NCI-H1105 treated with DMSO at 0.1 percent for 48 hours (cell line): ENCODE measurements at regions not wholly inside any gene's neighbourhood (a gene's known extent, or its start where the extent isn't known, plus 50 kb on each side); places are given as distances from the start of the nearest gene placed in this dataset.
"Not testable (repeated sequence)": the region's sequence is repeated elsewhere in the genome, so short reads cannot be mapped to it uniquely, and the experiment has no call there.

ENCODE experiments used
- DNase-seq: peaks from one replicate; lab custom pipeline; 2025; lab: John Stamatoyannopoulos, UW

- no peak for DNase-seq
Observed at GRCh38 chr14:86203843-86204242, 673.9 kb downstream of the FLRT2 start.

- peak; percentile 43 for DNase-seq
Observed at GRCh38 chr14:86196471-86196870, 666.5 kb downstream of the FLRT2 start.

DNA sequence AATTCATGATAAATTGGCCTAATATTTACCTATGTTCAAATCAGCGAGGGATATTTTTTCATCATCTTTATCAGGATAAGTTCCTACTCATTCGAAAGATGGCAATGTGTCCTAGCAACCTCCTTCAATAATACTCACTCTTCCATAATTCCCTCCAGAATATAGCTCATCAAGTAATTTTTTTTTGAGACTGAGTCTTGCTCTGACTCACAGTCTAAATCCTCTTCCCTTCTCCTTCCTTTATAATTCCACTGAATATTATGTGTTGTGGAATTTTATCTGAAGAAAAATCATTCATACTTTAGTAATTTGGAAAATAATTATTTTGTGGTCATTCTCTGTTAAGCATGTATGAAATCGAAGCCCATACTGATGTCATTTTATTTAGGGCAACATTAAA lies 663.8 kb downstream of the FLRT2 start:
- no peak for DNase-seq

DNA sequence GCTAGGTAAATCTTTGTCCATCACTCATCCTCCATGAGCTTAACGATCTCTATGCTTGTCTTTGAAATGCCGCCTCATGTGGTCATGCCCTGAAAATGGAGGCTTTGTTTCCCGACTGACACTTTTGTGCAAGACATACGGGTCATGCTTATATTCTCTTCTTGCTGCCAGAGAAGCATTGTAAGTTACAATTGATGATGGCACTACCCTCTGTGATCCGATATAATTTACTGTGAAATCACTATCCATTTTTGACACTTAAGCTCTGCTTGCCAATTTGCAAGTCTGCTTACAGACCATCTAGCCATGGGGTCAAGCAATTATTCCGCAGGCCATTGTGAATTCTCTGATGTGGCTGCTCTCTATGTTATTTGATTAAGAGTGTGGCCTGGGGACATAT lies 650.0 kb downstream of the FLRT2 start:
- no peak for DNase-seq

DNA sequence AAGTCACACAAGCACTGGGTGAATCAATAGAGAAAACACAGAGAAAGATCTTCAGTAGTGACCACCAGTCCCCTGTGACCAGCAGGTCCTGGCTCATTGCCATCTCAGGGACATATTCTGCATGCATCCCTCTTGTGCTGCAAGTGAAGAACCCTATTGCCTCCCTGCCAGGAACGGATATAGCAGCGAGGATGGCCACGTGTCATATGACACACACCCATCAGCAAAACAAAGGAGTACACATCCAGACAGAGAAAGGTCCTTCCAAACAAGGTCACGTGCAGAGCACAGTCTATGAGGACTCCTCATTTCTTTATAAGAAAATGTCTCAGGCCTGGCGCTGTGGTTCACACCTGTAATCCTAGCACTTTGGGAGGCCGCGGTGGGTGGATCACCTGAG lies 638.4 kb downstream of the FLRT2 start:
- DNase-seq, result no peak

- DNase-seq, result no peak
Observed at GRCh38 chr14:86166541-86166940, 636.6 kb downstream of the FLRT2 start.

GRCh38 chr14:86153480-86153879 lies 623.5 kb downstream of the FLRT2 start:
- no peak for DNase-seq

DNA sequence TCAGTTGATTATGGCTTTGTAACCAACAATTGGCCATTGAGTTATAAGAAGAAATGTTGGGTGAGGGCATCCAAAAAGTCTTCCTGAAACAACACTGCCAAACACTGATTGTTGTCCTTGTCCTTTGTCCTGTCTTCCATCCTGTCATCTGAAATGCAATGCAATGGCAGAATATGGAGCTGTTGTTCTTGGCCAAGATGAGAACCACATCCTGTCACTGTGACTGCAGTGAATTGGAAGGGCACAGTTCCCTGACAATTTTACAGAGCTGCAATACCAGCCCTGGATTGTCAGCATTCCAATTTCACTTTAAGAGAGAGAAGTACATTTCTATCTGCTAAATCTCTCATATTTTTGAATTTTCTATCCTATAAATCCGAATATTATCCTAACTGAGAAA lies 613.3 kb downstream of the FLRT2 start:
- no peak for DNase-seq

GRCh38 chr14:86141966-86142365 lies 612.0 kb downstream of the FLRT2 start:
- no peak for DNase-seq

DNA sequence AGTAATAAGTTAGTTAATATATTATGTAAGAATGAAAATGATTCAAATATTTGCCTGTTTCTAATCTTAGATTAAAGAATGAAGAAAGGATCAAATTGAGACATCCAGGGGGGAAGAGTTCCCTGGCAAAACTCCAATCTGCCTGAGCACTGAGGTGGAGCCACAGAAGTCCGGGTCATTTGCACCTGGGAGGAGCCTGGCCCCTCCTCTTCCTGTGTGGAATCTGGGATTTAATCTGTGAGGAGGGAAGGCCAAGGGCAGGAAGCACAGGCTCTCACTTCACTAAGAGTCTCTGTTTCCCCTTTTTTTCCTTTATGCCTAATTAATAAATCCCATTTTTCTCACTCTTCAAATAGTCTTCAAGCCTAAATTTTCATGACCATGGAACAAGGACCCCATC lies 599.5 kb downstream of the FLRT2 start:
- DNase-seq, result no peak

DNA sequence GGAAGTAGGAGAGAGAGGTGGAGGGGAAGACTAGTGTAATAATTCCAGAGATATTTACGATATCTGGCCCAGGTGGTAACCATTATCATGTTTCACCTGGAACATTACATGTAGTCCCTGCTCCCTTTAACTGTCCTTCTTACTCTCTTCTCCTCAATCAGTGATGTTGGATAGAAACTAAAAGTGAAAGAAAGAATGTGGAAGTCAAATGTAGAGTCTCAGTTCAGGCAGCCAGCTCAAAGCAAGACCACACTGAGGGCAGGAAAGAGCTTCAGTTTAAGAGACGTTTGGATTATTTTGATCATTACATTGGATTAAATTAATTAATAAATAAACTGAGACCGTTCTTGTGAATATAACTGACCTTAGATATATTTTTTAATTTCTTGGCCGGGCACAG lies 594.4 kb downstream of the FLRT2 start:
- DNase-seq, result no peak

- no peak for DNase-seq
Observed at GRCh38 chr14:86115972-86116371, 586.0 kb downstream of the FLRT2 start.

GRCh38 chr14:86110871-86111270 lies 580.9 kb downstream of the FLRT2 start:
- DNase-seq, result not testable (repeated sequence)

DNA sequence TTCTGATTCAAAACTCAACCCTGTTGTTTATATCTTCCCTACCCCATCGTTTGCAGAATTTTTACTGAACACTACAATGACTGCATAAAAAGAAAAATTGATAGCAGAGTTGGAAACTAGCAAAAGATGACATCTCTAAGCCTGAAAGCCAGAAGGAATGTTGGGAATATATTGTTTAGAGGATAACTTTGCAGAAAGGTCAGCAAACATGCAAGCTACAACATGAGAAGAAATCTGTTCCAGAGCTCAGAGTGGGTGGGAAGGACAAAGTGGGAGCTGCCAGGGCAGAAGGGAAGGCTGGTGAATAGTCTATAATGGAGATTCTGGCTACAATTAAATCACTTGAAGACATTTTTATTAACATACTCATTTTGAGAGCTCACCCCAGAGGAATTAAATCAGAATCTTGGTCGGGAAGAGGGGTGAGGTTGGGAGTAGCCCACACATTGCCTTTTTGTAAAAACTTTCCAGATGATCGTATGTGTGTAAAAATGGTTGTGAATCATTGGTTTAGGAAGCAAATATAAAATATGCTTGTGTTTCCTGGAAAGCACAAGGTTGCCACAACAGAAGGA lies 574.8 kb downstream of the FLRT2 start:
- DNase-seq, result no peak

DNA sequence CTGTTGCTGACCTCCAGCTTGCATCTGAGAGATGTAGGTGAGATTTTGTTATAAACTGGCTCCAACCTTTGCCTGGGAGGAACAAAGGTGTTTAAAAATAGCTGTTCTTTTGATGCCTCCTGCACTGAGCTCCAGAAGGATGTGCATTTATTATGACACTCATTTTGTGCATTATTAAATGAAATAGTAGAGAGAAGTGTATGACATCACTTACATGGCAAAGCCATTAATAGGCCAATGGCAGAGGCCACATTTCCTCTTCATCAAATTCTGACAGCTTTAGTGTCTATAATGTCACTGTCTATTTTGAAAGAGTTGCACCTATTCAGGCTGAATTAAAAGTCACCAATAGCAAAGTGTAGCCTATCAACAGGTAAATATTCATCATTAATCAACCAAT lies 564.6 kb downstream of the FLRT2 start:
- no peak for DNase-seq

GRCh38 chr14:86091811-86092210 lies 561.9 kb downstream of the FLRT2 start:
- peak; percentile 18 for DNase-seq

GRCh38 chr14:86088156-86088555 lies 558.2 kb downstream of the FLRT2 start:
- no peak for DNase-seq

- DNase-seq, result no peak
Observed at GRCh38 chr14:86087377-86087776, 557.4 kb downstream of the FLRT2 start.

GRCh38 chr14:86086962-86087361 lies 557.0 kb downstream of the FLRT2 start:
- no peak for DNase-seq

GRCh38 chr14:86084097-86084496 lies 554.2 kb downstream of the FLRT2 start:
- DNase-seq, result no peak

DNA sequence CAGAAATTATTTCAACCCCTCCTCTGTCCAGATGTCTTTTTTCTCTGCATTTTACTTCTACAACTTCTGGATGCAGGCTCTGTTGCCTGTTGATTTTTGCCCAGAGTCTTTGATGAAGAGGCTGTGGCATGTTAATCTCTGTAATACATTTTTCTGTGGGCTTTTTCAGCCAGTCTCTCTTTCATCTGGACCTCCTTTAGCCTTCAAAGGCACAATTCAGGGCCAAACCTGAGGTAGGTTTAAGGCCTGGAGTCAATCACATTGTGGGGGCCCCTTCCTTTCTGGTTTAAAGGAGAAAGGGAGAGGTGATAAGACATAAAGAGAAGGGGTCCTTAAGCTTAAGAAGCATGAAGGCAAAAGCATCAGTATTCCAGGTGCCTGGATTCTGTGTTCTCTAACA lies 553.7 kb downstream of the FLRT2 start:
- DNase-seq, result no peak

DNA sequence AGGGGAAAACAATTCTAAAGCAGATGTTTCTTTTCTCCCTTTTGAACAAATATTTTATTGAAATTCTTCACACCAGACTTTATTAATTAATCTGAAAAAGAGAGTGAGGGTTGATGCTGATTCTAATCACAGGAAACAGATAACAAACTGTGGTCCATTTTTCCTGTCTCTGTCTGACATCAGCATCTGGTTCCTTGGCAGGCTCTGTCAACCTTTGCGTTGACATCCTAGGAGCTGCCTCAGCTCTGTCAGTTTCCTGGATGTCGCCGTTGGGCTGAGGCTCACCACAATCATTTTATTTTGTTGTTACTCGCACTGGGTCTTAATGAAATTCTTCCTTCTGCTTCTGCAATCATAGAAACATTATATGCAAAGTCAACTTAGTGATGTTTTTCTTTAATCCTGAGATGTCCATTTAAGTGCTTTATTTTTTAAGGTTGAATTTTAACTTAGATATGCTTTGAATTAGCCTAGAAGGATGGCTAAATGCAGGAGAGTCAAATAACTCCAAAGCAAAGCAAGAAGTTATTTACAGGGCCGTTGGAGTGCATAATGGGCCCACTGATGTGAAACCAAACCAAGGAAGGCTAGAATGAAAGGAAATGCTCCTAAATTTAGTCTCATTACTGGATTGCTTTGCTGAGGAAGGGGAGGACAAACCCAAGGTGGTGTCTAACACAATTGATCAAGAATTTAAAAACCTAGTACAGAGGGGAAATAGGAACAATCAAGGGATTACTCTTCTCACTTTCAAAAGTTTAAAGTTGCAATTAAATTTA lies 542.4 kb downstream of the FLRT2 start:
- DNase-seq, result no peak

DNA sequence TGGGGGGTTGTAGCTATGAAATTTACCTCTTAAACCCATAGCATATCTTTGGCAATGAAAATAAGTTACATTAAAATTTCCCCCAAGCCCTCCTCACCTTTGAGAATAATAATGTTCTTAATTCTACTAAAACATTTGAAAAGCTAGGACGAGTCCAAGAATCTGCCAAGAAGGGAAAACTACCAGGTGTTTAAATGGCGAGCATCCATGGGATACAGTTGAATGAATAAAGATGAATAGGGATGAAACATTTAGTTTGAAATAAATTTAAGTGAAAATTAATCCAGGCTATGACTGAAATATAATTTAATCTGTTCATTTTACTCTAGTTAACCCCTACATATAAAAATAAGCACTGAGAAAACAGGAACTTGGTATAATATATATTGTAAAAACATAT lies 536.7 kb downstream of the FLRT2 start:
- no peak for DNase-seq

GRCh38 chr14:86065407-86065806 lies 535.5 kb downstream of the FLRT2 start:
- no peak for DNase-seq
